SK-N-SH treated with all-trans-retinoic acid at 6 μM for 48 hours (cell line): ENCODE measurements at regions not wholly inside any gene's neighbourhood (a gene's known extent, or its start where the extent isn't known, plus 50 kb on each side); places are given as distances from the start of the nearest gene placed in this dataset.

Source experiments
- ATAC-seq: fragments of 200-7000 bp; cut with Tn5 transposase; 3 replicates; pipeline ENCODE4 v1.9.1; 2020; ENCODE audit warnings: mild to moderate bottlenecking, moderate library complexity
- ARNTL ChIP-seq: fragments of 450-650 bp; formaldehyde crosslinking; IDR thresholded peaks from 2 replicates; pipeline ENCODE4 v1.5.0; 2020; ENCODE audit warnings: low read depth, mild to moderate bottlenecking, moderate library complexity, borderline replicate concordance
- CSDC2 ChIP-seq: fragments of 250-450 bp; sonication (Bioruptor Pico); IDR thresholded peaks from 2 replicates; pipeline ENCODE4 v1.5.0; 2020; ENCODE audit warnings: mild to moderate bottlenecking, moderate library complexity
- ESRRG ChIP-seq: fragments of 250-450 bp; sonication (Bioruptor Pico); IDR thresholded peaks from 2 replicates; pipeline ENCODE4 v1.6.1; 2021; ENCODE audit warnings: mild to moderate bottlenecking
- GLIS3 ChIP-seq: fragments of 250-450 bp; sonication (Bioruptor Pico); IDR thresholded peaks from 2 replicates; pipeline ENCODE4 v1.5.0; 2020; ENCODE audit warnings: mild to moderate bottlenecking, moderate library complexity
- ISL1 ChIP-seq: fragments of 250-450 bp; sonication (Bioruptor Pico); IDR thresholded peaks from 2 replicates; pipeline ENCODE4 v2.1.2; 2022; ENCODE audit warnings: mild to moderate bottlenecking, moderate library complexity
- OSR1 ChIP-seq: fragments of 250-450 bp; sonication (Bioruptor Pico); IDR thresholded peaks from 2 replicates; pipeline ENCODE4 v1.8.0; 2022; ENCODE audit warnings: moderate library complexity, mild to moderate bottlenecking, inconsistent platforms
- PPARA ChIP-seq: fragments of 250-450 bp; sonication (Bioruptor Pico); IDR thresholded peaks from 2 replicates; pipeline ENCODE4 v1.5.0; 2020; ENCODE audit warnings: mild to moderate bottlenecking, borderline replicate concordance
- RARB ChIP-seq: fragments of 250-450 bp; sonication (Bioruptor Pico); IDR thresholded peaks from 2 replicates; pipeline ENCODE4 v1.8.0; 2021; ENCODE audit warnings: mild to moderate bottlenecking, moderate library complexity
- SNAI2 ChIP-seq: fragments of 250-450 bp; sonication (Bioruptor Pico); IDR thresholded peaks from 2 replicates; pipeline ENCODE4 v1.5.0; 2020; ENCODE audit warnings: mild to moderate bottlenecking, moderate library complexity
- TCF4 ChIP-seq: fragments of 250-450 bp; sonication (Bioruptor Pico); IDR thresholded peaks from 2 replicates; pipeline ENCODE4 v1.8.0; 2021; ENCODE audit warnings: mild to moderate bottlenecking, moderate library complexity, borderline replicate concordance
- TOX ChIP-seq: fragments of 250-450 bp; sonication (Bioruptor Pico); IDR thresholded peaks from 2 replicates; pipeline ENCODE4 v1.8.0; 2021; ENCODE audit warnings: mild to moderate bottlenecking, moderate library complexity, borderline replicate concordance
- ZC3H10 ChIP-seq: fragments of 250-450 bp; sonication (Bioruptor Pico); IDR thresholded peaks from 2 replicates; pipeline ENCODE4 v1.5.1; 2021; ENCODE audit warnings: mild to moderate bottlenecking, moderate library complexity
- ZFP30 ChIP-seq: fragments of 450-650 bp; formaldehyde crosslinking; IDR thresholded peaks from 2 replicates; pipeline ENCODE4 v1.5.0; 2022; ENCODE audit warnings: mild to moderate bottlenecking, moderate library complexity
- ZNF565 ChIP-seq: fragments of 450-650 bp; formaldehyde crosslinking; conservative IDR thresholded peaks from 2 replicates; pipeline ENCODE4 v1.5.0; 2020; ENCODE audit warnings: low read depth, mild to moderate bottlenecking, moderate library complexity
- ZNF70 ChIP-seq: fragments of 450-650 bp; formaldehyde crosslinking; IDR thresholded peaks from 2 replicates; pipeline ENCODE4 v1.5.0; 2020; ENCODE audit warnings: mild to moderate bottlenecking, moderate library complexity
- ZNF8 ChIP-seq: fragments of 450-650 bp; formaldehyde crosslinking; IDR thresholded peaks from 2 replicates; pipeline ENCODE4 v1.5.0; 2020; ENCODE audit warnings: mild to moderate bottlenecking, moderate library complexity
- TF ChIP-seq, protein P1 (sequence below): fragments of 250-450 bp; sonication (Bioruptor Pico); IDR thresholded peaks from 2 replicates; pipeline ENCODE4 v1.8.0; 2020; ENCODE audit warnings: mild to moderate bottlenecking, moderate library complexity, borderline replicate concordance
- TF ChIP-seq, protein P2 (sequence below): fragments of 250-450 bp; sonication (Bioruptor Pico); IDR thresholded peaks from 2 replicates; pipeline ENCODE4 v1.8.0; 2021; ENCODE audit warnings: low read depth, mild to moderate bottlenecking, moderate library complexity, borderline replicate concordance
- TF ChIP-seq, protein P3 (sequence below): fragments of 250-450 bp; sonication (Bioruptor Pico); IDR thresholded peaks from 2 replicates; pipeline ENCODE4 v1.5.1; 2021; ENCODE audit warnings: mild to moderate bottlenecking, moderate library complexity
- TF ChIP-seq, protein P4 (sequence below): fragments of 250-450 bp; sonication (Bioruptor Pico); IDR thresholded peaks from 2 replicates; pipeline ENCODE4 v1.5.1; 2020; ENCODE audit warnings: low read depth, mild to moderate bottlenecking, moderate library complexity
- TF ChIP-seq, protein P5 (sequence below): fragments of 250-450 bp; sonication (Bioruptor Pico); IDR thresholded peaks from 2 replicates; pipeline ENCODE4 v1.5.0; 2020; ENCODE audit warnings: mild to moderate bottlenecking, moderate library complexity

DNA sequence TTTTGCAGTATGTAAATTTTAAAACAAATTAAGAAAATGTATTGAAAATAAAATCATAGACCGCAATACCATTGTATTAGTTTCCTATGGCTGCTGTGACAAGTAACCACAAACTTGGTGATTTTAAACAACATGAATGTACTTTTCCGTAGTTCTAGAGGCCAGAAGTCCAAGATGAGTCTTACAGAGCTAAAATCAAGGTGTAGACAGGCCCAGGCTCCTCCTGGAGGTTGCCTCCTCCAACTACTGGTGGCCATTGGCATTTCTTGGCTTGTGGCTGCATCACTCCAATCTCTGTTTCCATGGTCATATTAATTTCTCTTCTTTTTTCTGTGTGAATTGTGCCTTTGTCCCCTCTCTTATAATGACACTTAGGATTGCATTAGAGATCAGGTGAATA is 59.2 kb upstream of the ETAA1 start:
- TF ChIP-seq TOX (CRISPR knock-in tag) (no peak), GLIS3 (no peak), ARNTL (CRISPR knock-in tag) (no peak), ZNF8 (CRISPR knock-in tag) (no peak), ESRRG (no peak), RARB (no peak), ZNF70 (no peak), ZNF565 (CRISPR knock-in tag) (no peak)
- TF ChIP-seq, protein P1, sequence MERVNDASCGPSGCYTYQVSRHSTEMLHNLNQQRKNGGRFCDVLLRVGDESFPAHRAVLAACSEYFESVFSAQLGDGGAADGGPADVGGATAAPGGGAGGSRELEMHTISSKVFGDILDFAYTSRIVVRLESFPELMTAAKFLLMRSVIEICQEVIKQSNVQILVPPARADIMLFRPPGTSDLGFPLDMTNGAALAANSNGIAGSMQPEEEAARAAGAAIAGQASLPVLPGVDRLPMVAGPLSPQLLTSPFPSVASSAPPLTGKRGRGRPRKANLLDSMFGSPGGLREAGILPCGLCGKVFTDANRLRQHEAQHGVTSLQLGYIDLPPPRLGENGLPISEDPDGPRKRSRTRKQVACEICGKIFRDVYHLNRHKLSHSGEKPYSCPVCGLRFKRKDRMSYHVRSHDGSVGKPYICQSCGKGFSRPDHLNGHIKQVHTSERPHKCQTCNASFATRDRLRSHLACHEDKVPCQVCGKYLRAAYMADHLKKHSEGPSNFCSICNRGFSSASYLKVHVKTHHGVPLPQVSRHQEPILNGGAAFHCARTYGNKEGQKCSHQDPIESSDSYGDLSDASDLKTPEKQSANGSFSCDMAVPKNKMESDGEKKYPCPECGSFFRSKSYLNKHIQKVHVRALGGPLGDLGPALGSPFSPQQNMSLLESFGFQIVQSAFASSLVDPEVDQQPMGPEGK = no peak
- TF ChIP-seq, protein P2, sequence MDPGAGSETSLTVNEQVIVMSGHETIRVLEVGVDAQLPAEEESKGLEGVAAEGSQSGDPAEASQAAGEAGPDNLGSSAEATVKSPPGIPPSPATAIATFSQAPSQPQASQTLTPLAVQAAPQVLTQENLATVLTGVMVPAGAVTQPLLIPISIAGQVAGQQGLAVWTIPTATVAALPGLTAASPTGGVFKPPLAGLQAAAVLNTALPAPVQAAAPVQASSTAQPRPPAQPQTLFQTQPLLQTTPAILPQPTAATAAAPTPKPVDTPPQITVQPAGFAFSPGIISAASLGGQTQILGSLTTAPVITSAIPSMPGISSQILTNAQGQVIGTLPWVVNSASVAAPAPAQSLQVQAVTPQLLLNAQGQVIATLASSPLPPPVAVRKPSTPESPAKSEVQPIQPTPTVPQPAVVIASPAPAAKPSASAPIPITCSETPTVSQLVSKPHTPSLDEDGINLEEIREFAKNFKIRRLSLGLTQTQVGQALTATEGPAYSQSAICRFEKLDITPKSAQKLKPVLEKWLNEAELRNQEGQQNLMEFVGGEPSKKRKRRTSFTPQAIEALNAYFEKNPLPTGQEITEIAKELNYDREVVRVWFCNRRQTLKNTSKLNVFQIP = no peak
- TF ChIP-seq, protein P3, sequence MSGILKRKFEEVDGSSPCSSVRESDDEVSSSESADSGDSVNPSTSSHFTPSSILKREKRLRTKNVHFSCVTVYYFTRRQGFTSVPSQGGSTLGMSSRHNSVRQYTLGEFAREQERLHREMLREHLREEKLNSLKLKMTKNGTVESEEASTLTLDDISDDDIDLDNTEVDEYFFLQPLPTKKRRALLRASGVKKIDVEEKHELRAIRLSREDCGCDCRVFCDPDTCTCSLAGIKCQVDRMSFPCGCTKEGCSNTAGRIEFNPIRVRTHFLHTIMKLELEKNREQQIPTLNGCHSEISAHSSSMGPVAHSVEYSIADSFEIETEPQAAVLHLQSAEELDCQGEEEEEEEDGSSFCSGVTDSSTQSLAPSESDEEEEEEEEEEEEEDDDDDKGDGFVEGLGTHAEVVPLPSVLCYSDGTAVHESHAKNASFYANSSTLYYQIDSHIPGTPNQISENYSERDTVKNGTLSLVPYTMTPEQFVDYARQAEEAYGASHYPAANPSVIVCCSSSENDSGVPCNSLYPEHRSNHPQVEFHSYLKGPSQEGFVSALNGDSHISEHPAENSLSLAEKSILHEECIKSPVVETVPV (CRISPR knock-in tag) = no peak
- no peak for ATAC-seq

DNA sequence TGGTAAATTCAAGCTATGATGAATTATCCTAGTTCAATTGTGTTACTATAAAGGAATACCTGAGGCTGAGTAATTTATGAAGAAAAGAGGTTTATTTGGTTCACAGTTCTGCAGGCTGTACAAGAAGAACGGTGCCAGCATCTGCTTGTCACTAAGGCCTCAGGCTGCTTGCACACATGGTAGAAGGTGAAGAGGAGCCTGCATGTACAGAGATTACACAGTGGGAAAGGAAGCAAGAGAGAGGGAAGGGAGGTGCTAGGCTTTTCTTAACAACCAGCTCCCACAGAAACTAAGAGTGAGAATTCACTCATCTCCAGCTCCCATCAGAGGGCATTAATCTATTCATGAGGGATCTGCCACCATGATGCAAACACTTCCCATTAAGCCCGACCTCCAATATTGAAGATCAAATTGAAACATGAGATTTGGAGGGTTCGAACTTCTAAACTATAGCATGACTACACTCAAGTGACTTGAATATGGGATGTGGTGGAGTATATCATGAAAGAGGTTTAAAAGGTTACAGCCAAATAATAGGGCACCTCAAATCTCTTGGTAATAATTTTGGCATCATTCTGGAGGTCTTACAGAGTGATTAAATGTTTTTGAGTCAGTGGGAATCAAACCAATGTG is 58.4 kb upstream of the ETAA1 start:
- TF ChIP-seq RARB = no peak
- TF ChIP-seq, protein P1 = no peak
- no peak for TF ChIP-seq TCF4
- TF ChIP-seq ESRRG = no peak
- no peak for TF ChIP-seq SNAI2 (CRISPR knock-in tag)
- TF ChIP-seq ZNF70 = no peak
- TF ChIP-seq OSR1 (CRISPR knock-in tag) = no peak
- TF ChIP-seq ZC3H10 (CRISPR knock-in tag) = no peak
- no peak for TF ChIP-seq ARNTL (CRISPR knock-in tag)
- no peak for ATAC-seq

DNA sequence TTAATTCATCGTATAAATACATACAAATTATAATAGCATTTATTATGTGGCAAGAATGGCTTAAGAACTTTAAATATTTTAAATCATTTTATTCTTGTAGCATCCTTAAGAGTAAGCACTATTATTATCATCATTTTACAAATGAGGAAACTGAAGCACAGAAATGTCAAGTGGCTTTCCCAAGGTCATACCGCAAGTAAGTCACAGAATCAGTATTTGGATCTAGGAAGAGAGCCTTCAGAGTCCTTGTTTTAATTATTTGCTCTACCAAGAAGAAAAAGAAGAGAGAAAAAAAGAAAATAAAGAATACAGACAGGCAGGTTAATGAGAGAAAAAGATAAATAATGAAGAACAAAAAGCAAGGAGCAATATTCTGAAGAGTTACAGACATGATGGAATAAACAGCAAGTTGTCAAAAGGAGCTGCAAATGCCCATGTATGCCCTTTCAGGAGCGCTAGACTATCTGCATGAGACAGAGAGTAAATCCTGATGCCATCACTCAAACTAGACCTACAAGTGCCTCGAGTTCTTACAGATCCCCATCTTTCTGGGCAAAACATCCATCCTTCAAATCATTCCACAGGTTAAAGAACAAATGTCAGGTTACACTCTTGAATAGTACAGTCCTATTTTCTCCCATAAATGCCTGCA is 57.8 kb upstream of the ETAA1 start:
- TF ChIP-seq ISL1 (CRISPR knock-in tag) (no peak), ARNTL (CRISPR knock-in tag) (no peak), PPARA (CRISPR knock-in tag) (no peak), ZNF565 (CRISPR knock-in tag) (no peak), RARB (no peak), CSDC2 (CRISPR knock-in tag) (no peak), ZNF70 (no peak), ESRRG (no peak), GLIS3 (no peak), OSR1 (CRISPR knock-in tag) (no peak), ZFP30 (no peak), ZC3H10 (CRISPR knock-in tag) (no peak), ZNF8 (CRISPR knock-in tag) (no peak), TOX (CRISPR knock-in tag) (no peak), SNAI2 (CRISPR knock-in tag) (no peak)
- TF ChIP-seq, protein P4, sequence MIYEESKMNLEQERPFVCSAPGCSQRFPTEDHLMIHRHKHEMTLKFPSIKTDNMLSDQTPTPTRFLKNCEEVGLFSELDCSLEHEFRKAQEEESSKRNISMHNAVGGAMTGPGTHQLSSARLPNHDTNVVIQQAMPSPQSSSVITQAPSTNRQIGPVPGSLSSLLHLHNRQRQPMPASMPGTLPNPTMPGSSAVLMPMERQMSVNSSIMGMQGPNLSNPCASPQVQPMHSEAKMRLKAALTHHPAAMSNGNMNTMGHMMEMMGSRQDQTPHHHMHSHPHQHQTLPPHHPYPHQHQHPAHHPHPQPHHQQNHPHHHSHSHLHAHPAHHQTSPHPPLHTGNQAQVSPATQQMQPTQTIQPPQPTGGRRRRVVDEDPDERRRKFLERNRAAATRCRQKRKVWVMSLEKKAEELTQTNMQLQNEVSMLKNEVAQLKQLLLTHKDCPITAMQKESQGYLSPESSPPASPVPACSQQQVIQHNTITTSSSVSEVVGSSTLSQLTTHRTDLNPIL (CRISPR knock-in tag) = no peak
- TF ChIP-seq, protein P5, sequence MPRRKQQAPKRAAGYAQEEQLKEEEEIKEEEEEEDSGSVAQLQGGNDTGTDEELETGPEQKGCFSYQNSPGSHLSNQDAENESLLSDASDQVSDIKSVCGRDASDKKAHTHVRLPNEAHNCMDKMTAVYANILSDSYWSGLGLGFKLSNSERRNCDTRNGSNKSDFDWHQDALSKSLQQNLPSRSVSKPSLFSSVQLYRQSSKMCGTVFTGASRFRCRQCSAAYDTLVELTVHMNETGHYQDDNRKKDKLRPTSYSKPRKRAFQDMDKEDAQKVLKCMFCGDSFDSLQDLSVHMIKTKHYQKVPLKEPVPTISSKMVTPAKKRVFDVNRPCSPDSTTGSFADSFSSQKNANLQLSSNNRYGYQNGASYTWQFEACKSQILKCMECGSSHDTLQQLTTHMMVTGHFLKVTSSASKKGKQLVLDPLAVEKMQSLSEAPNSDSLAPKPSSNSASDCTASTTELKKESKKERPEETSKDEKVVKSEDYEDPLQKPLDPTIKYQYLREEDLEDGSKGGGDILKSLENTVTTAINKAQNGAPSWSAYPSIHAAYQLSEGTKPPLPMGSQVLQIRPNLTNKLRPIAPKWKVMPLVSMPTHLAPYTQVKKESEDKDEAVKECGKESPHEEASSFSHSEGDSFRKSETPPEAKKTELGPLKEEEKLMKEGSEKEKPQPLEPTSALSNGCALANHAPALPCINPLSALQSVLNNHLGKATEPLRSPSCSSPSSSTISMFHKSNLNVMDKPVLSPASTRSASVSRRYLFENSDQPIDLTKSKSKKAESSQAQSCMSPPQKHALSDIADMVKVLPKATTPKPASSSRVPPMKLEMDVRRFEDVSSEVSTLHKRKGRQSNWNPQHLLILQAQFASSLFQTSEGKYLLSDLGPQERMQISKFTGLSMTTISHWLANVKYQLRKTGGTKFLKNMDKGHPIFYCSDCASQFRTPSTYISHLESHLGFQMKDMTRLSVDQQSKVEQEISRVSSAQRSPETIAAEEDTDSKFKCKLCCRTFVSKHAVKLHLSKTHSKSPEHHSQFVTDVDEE (CRISPR knock-in tag) = no peak
- TF ChIP-seq, all 23 proteins: peak for 0
- ATAC-seq = no peak
